Stimulated activated memory B cell treated with anti-CD40 and anti-IgM and Interleukin-4, amounts not matched to agents 10 μg/mL and 1 μg/mL and 100 μg/mL, for 72 hours (primary cell): ENCODE measurements at regions not wholly inside any gene's neighbourhood (a gene's known extent, or its start where the extent isn't known, plus 50 kb on each side); places are given as distances from the start of the nearest gene placed in this dataset.

Source experiments
- ATAC-seq: fragments of 150-1000 bp; cut with Tn5 transposase; 2 replicates; pipeline ENCODE4 v1.10.0; 2021
- H3K27ac Mint-ChIP-seq: one replicate; pipeline ENCODE4 v1.8.0; 2022; ENCODE audit warnings: mild to moderate bottlenecking, mixed read lengths
- H3K27me3 Mint-ChIP-seq: one replicate; pipeline ENCODE4 v1.8.0; 2022; ENCODE audit warnings: mixed read lengths
- H3K36me3 Mint-ChIP-seq: one replicate; pipeline ENCODE4 v1.8.0; 2022; ENCODE audit warnings: mixed read lengths
- H3K4me1 Mint-ChIP-seq: one replicate; pipeline ENCODE4 v1.8.0; 2022; ENCODE audit warnings: mixed read lengths
- H3K4me3 Mint-ChIP-seq: one replicate; pipeline ENCODE4 v1.8.0; 2022; ENCODE audit warnings: mild to moderate bottlenecking, moderate library complexity, mixed read lengths
- H3K9me3 Mint-ChIP-seq: one replicate; pipeline ENCODE4 v1.8.0; 2022; ENCODE audit warnings: mixed read lengths

DNA sequence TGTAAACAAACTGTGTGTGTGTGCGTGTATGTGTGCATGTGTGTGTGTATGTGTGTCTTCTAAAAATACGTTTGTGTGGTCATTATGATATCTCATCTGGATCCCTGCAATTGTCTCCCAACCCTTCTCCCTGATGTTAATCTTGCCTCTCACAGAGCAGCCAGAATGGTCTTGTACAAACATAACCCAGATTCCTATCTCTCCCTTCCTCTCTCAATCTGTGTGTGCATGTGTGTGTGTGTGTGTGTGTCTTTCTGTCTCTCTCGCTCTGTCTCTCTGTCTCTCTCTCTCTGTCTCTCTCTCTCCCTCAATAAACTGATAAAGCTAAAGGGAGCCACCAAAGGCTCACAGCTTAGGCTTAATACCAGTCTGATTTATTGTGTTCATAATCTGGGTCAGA, 210.8 kb downstream of the PAX3 start:
- Mint-ChIP-seq H3K27me3 (no peaks in the 10 kb centered on the region), H3K4me1 (no peaks in the 10 kb centered on the region), H3K4me3 (no peak overlapping the region), H3K27ac (no peak overlapping the region), H3K36me3 (no peaks in the 10 kb centered on the region), H3K9me3 (peaks cover 6% of the 10 kb centered on the region)
- ATAC-seq, result no peak

DNA sequence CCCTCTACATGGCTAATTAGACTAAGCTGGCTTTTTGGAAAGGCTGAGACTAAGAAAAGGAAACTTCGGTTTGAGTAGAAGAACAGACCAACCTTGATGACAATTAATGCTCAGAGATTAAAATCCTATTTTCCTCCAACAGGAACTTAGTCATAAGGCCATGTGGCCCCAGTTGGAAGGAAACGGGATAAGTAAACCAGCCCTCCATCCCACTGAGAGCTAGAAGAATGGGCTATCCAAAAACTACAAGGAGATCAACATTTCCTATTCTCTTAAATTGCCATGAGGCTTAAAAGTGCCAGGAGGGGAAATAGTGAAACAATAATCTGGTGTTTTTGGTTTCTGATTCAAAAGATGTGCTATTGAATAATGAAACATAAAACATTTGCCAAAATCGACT, 216.6 kb downstream of the PAX3 start:
- Mint-ChIP-seq H3K4me3 (no peak overlapping the region), H3K27me3 (no peaks in the 10 kb centered on the region), H3K9me3 (peaks cover 3% of the 10 kb centered on the region), H3K4me1 (no peaks in the 10 kb centered on the region), H3K36me3 (no peaks in the 10 kb centered on the region), H3K27ac (no peak overlapping the region)
- ATAC-seq, result no peak

DNA sequence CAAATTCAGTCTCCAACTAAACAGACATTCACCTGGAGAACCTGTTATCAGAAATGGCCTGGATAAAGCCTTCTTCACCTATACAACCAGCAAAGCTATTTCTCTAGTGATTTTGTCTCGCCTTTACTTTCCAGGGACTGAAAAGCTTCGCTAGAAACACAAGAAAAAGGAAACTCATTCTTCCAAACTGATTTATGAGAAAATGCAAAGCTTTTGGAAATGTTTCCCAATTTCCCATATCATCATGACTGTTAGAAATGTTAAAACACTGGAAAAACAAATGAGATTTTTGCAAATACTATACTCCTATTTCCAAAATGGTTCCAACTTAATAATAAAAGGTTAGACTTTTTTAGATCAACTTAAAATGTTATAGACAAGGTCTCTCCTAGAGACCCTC, 218.7 kb downstream of the PAX3 start:
- Mint-ChIP-seq H3K4me1 (no peaks in the 10 kb centered on the region), H3K9me3 (peaks cover 3% of the 10 kb centered on the region), H3K27me3 (no peaks in the 10 kb centered on the region), H3K27ac (no peak overlapping the region), H3K4me3 (no peak overlapping the region), H3K36me3 (no peaks in the 10 kb centered on the region)
- ATAC-seq, result no peak

DNA sequence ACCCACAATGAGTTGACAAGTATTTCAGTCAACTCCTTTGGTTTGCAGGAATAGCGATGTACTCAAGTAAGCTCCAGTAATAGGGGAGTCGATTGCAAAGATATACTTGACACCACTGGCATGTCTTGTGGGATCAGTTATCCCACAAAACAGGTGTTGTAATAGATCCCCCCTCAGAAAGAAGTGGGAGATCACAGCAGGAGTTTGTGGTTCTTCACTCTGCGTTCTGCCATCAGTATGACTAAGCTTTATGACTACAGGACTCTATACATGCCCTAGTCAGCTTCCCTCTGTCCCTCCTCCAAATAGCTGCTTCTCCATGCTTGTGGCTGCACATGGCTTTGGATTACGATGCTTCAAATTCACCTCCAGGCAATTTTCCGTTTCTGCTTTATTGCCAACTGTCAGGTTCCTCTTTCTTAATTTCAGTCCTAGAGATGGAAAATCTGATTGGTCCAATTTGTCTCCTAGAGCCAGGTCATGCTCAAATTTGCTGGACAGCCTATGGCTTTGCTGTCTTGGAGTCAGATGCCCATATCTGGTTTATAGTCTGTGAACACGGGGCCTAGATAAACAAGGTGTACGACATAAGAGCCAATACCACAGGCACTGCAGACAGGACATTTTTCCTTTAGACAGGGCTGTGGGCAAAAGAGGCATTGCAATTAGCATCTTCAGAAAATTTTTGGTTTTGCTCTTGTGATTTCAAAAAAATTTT, 221.7 kb downstream of the PAX3 start:
- Mint-ChIP-seq H3K27me3 (peaks cover 7% of the 10 kb centered on the region), H3K27ac (no peak overlapping the region), H3K36me3 (no peaks in the 10 kb centered on the region), H3K4me1 (no peaks in the 10 kb centered on the region), H3K4me3 (no peak overlapping the region), H3K9me3 (no peaks in the 10 kb centered on the region)
- no peak for ATAC-seq

DNA sequence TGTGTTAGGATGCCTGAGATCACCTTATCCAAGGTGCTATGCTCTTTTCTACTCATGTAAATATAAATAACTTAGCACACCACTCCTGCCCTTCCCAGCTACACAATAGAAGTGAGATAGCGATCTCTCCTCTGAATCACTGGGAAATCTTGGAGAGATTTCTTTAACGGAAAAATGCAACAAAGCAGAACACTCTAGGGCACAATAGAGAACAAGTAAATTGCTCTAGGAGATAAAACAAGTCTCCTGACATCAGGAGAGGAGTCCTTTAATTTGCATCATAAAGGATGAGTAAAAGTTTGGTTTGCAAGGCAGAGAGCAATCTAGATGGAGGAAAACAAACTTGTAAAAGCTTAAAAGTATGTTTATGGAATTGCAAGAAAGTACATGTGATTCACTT, 224.1 kb downstream of the PAX3 start:
- no peak overlapping the region for H3K27ac Mint-ChIP-seq
- no peak for ATAC-seq

DNA sequence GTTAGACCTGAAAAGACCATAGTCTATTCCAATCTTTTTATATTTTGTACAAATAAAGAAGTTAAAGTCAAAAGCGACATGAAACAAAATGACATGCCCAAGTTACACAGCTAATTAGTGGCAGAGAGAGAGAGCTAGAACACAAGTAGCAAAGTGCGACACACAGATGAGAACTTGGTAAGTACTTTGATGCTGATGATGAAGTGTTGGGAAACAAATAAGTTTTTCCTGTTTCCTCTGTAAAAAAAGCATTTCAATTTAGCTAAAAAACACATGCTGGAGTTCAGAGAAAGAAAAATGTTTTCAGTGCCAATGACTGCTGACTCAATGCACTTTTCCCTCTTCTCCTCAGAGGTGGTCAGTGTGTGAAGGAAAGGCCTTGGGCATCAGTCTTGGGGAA, 226.9 kb downstream of the PAX3 start:
- Mint-ChIP-seq H3K36me3 (no peaks in the 10 kb centered on the region), H3K4me3 (no peak overlapping the region), H3K27me3 (peaks cover 7% of the 10 kb centered on the region), H3K9me3 (no peaks in the 10 kb centered on the region), H3K27ac (no peak overlapping the region), H3K4me1 (no peaks in the 10 kb centered on the region)
- ATAC-seq, result no peak

More for the DNA sequence above, 224.1 kb downstream of the PAX3 start:
- Mint-ChIP-seq H3K27me3 (peaks cover 7% of the 10 kb centered on the region), H3K36me3 (no peaks in the 10 kb centered on the region), H3K4me3 (no peak overlapping the region), H3K9me3 (no peaks in the 10 kb centered on the region), H3K4me1 (no peaks in the 10 kb centered on the region)

DNA sequence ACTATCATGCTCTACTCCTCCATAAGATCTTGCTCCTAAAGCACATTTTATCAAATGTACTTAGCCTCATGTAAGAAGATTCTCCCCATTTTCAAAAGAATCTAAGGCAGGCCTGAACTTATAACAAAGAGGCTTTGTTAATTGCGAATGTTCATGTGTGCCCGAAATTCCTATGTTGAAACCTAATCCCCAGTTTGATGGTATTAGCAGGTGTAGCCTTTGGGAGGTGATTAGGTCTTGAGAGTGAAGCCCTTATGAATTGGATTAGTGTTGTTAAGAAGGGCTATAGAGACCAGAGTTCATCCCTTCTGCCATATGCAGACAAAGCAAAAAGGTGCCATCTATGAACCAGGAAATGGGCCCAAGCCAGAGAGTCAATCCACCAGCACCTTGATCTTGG, 234.5 kb downstream of the PAX3 start:
- no peak for ATAC-seq
- H3K4me3 Mint-ChIP-seq, result no peak overlapping the region
- H3K27me3 Mint-ChIP-seq, result peaks cover 15% of the 10 kb centered on the region

DNA sequence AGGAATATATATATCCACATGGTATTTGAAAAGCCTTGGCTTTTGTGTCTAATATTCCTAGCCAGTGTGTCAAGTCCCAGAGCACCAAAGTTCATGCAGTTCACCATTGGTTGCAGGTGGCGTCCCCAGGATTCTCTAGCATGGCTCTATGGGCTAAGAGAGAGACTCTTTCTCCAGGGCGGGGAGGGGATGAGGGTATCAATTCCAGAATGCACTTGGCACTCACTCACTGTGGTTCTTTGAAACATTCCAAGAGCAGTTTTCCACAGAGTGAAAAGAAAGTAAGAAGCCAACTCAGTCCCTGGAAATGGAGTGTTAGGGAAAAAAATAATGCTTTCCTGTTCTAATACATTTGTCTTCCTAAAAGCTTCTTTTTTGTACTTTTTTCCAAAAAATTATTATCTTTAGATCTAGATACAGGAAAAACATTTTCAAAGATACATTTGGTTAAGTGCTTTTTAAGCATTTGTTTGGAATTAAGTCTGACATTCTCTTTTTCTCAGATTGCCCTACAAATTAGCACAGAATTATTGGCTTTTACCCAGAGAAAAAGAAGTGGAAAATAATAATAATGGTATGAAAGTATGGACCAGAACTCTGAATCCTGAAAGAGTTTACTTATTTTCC, 239.9 kb downstream of the PAX3 start:
- H3K36me3 Mint-ChIP-seq, result no peaks in the 10 kb centered on the region
- H3K9me3 Mint-ChIP-seq, result no peaks in the 10 kb centered on the region
- H3K4me1 Mint-ChIP-seq, result no peaks in the 10 kb centered on the region
- peaks cover 28% of the 10 kb centered on the region for H3K27me3 Mint-ChIP-seq
- no peak overlapping the region for H3K27ac Mint-ChIP-seq
- ATAC-seq, result no peak
- H3K4me3 Mint-ChIP-seq, result no peak overlapping the region

More for the DNA sequence above, 234.5 kb downstream of the PAX3 start:
- Mint-ChIP-seq H3K9me3 (no peaks in the 10 kb centered on the region), H3K27ac (no peak overlapping the region), H3K36me3 (no peaks in the 10 kb centered on the region), H3K4me1 (no peaks in the 10 kb centered on the region)

DNA sequence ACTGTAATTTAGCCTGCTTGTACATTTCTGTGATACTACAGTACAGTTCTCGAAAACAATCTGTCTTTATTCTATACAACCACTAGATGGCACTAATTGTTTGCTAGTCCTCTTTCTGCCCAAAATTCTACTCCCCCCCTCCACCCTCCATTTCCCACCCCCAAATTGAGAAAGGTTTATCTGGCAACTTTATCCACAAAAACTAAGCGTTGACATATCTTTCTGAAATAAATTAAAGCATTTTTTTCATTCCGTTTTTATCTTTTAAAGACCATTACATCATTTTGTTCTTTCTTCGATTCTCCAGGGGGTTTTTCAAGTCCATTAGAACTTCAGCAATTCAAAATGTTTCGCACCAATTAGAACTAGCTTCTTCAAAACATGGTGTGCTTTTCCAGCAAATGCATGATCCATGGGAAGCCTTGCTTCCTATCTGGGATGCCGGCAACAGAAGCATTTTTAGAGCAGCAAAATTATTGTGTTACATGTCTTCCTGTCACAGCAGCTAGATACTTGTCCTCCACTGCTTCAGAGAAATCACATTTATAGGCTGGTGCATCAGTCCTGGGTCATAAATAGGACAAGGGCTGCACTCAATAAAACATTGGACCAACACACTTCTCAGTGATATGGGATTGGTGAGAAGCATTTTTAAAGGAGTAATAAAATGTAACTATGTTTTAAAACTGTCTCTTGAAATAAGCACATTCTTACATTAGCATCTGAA, 241.3 kb downstream of the PAX3 start:
- no peaks in the 10 kb centered on the region for H3K36me3 Mint-ChIP-seq
- no peak overlapping the region for H3K27ac Mint-ChIP-seq
- no peak overlapping the region for H3K4me3 Mint-ChIP-seq
- peaks cover 43% of the 10 kb centered on the region for H3K27me3 Mint-ChIP-seq
- ATAC-seq, result no peak
- H3K9me3 Mint-ChIP-seq, result no peaks in the 10 kb centered on the region
- H3K4me1 Mint-ChIP-seq, result no peaks in the 10 kb centered on the region

DNA sequence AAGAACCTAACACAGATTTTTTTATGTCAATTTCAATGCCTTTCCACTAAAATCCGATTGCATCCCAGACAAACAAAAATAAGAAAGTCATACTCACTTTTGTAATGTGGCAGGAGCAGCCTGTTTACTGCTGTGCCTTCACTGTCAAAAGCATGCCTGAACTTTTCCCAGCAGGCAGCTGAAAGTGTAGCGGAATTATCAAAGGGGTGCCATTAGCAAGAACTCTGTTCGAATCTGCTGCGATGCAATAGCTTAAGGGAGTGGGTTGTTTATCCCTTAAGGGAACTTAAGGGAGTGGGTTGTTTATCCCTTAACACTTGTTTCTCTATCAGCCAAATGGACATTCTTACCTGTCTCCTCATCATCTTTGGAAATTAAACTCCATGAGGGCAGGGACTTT, 243.5 kb downstream of the PAX3 start:
- Mint-ChIP-seq H3K27ac (no peak overlapping the region), H3K4me3 (no peak overlapping the region), H3K27me3 (peaks cover 46% of the 10 kb centered on the region), H3K4me1 (no peaks in the 10 kb centered on the region), H3K9me3 (no peaks in the 10 kb centered on the region), H3K36me3 (no peaks in the 10 kb centered on the region)
- no peak for ATAC-seq

DNA sequence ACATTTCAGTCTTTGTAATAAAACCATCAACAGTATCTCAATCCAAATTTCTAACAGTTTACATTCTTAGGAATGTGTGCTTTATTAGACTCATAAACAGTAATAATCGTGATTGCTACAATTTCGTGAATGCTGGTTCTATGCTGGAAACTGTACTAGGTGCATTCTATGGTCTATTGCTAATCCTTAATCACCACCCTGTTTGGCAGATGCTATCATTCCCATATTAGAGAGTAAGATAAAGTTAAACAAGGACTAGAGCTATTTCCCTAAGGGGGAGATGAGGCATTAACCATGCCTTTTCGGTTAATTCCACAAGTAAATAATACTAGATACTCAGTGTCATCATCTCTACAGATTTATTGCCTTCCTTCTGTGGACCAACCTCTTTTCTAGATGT, 244.0 kb downstream of the PAX3 start:
- H3K4me1 Mint-ChIP-seq, result no peaks in the 10 kb centered on the region
- peaks cover 46% of the 10 kb centered on the region for H3K27me3 Mint-ChIP-seq
- no peak overlapping the region for H3K4me3 Mint-ChIP-seq
- no peak for ATAC-seq
- H3K27ac Mint-ChIP-seq, result no peak overlapping the region
- no peaks in the 10 kb centered on the region for H3K9me3 Mint-ChIP-seq
- H3K36me3 Mint-ChIP-seq, result no peaks in the 10 kb centered on the region

DNA sequence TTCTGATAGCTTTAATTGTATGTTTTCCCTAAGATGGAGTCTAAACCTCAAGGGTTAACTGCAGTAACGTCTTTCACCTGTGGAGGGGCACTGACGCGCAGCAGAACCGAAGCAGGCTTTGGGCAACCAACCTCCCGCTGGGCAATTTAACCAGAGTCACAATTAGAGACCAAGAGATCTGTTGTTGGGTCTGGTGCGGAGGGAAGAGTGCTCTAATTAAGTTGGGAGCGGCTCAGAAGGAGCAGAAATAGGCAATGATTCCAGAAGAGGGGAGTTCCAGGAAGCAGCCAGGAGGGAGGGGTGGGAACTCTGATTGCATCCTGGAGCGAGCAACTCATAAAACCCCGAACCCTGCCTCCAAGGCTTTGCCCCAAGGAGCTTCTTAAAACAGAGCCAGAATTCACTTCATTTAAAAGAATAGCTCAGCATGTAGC, 245.8 kb downstream of the PAX3 start:
- Mint-ChIP-seq H3K27ac (no peak overlapping the region), H3K9me3 (no peaks in the 10 kb centered on the region), H3K4me1 (no peaks in the 10 kb centered on the region), H3K27me3 (peaks cover 42% of the 10 kb centered on the region), H3K36me3 (no peaks in the 10 kb centered on the region), H3K4me3 (no peak overlapping the region)
- no peak for ATAC-seq

DNA sequence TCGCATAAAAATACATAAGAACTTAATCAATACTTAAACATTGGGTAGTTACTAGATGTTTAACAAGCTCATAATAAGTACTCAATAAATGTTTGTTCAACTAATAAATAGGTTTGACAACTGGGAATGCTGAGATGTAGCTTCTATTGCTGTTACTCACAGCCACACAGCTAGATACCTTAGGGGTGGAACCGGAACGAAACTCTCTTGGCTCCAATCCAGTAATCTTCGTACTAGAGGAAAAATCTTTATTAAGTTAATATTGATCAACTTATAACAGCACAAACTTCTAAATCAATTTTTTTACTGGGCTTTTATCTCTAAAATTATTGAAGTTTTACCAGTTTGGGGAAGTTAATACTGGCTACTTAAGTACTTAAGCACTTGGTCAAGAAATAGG, 247.8 kb downstream of the PAX3 start:
- no peak for ATAC-seq
- Mint-ChIP-seq H3K27ac (no peak overlapping the region), H3K4me3 (no peak overlapping the region), H3K27me3 (peaks cover 42% of the 10 kb centered on the region), H3K36me3 (no peaks in the 10 kb centered on the region), H3K9me3 (no peaks in the 10 kb centered on the region), H3K4me1 (no peaks in the 10 kb centered on the region)

DNA sequence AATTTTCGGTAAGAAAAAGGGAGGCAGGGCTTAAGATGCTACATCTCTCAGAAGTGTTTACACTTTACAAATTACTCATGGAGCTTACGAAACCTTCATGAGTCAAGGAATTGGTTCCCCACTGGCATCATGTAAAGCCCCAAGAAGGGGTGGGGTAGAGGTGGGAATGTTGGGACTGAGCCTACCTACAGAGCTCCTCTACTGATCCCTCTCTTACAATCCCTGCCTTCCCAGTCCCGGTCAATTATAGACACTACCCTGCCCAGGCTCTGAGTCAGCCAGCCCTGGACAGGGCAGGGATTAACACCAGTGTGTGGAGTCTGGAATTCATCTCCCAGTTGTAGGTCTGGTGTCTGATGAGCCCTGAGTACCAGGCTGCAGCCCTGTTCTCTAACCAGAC, 248.9 kb downstream of the PAX3 start:
- Mint-ChIP-seq H3K4me1 (no peaks in the 10 kb centered on the region), H3K9me3 (no peaks in the 10 kb centered on the region), H3K4me3 (no peak overlapping the region), H3K27me3 (peaks cover 42% of the 10 kb centered on the region), H3K27ac (no peak overlapping the region), H3K36me3 (no peaks in the 10 kb centered on the region)
- ATAC-seq, result no peak

DNA sequence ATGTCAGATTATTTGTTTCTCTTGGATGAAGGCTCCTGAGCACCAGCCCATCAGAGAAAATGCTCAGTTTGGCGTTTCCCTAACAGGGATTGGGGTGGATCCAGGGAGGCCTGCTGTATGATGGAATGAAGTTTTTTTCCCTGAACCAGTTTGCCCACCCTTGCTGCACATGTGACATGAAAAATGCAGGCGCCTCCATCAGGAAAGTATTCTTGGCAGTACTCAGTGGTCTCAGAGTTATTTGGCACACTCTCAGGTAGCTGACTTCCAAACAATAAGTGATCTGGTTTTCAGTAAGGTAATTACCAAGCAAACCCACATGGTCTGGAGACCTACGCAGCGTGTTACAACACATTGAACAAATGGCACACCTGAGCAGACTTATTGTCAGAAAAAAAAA, 254.9 kb downstream of the PAX3 start:
- no peaks in the 10 kb centered on the region for H3K36me3 Mint-ChIP-seq
- no peaks in the 10 kb centered on the region for H3K9me3 Mint-ChIP-seq
- H3K27ac Mint-ChIP-seq, result no peak overlapping the region
- no peak for ATAC-seq
- no peak overlapping the region for H3K4me3 Mint-ChIP-seq
- no peaks in the 10 kb centered on the region for H3K4me1 Mint-ChIP-seq
- no peaks in the 10 kb centered on the region for H3K27me3 Mint-ChIP-seq

DNA sequence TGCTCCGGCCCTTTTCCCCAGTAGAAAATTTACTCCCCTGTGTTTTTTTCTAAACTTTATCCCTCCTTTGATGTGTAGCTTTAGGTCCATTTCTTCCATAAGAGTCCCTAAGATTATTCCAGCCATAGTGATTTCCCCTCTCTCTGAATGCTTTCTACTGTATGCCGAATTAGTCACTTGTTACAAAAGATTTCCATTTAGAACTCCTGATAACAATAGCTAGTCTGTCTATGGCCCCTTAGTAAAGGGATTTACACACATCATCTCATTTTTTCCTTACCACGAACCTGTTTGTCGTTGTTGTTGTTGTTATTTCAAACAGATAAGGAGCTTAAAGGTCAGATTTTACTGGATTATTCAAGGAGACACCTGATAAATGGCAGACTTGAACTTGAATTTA, 256.1 kb downstream of the PAX3 start:
- Mint-ChIP-seq H3K27ac (no peak overlapping the region), H3K27me3 (no peaks in the 10 kb centered on the region), H3K36me3 (no peaks in the 10 kb centered on the region), H3K4me1 (no peaks in the 10 kb centered on the region), H3K9me3 (no peaks in the 10 kb centered on the region), H3K4me3 (no peak overlapping the region)
- ATAC-seq, result no peak
